Astrocyte (in vitro differentiated cells and primary cell): ENCODE measurements at regions not wholly inside any gene's neighbourhood (a gene's known extent, or its start where the extent isn't known, plus 50 kb on each side); places are given as distances from the start of the nearest gene placed in this dataset.

ENCODE experiments used
- DNase-seq: peaks from one replicate; pipeline ENCODE4 v3.0.0-alpha.2; 2010; ENCODE audit warnings: low read depth
- FAIRE-seq: peaks from 2 replicates; lab custom pipeline; 2011; peaks lifted over from hg19 to GRCh38; lab: Jason Lieb, UNC
- H2AFZ ChIP-seq: 2 replicates; pipeline ENCODE4 v1.6.0; 2012; ENCODE audit warnings: low read depth, low read length, inconsistent platforms
- H3K27ac ChIP-seq: 2 replicates; pipeline ENCODE4 v1.5.1; 2011; ENCODE audit warnings: low read depth, low read length, inconsistent platforms
- H3K27me3 ChIP-seq: 2 replicates; pipeline ENCODE4 v1.6.0; 2011; ENCODE audit warnings: low read length, inconsistent platforms; ENCODE audit not compliant: insufficient read depth
- H3K36me3 ChIP-seq: 2 replicates; pipeline ENCODE4 v1.5.1; 2011; ENCODE audit warnings: low read length, inconsistent platforms; ENCODE audit not compliant: insufficient read depth
- H3K4me1 ChIP-seq: 2 replicates; pipeline ENCODE4 v1.5.1; 2011; ENCODE audit warnings: low read length, inconsistent platforms; ENCODE audit not compliant: insufficient read depth
- H3K4me2 ChIP-seq: 2 replicates; pipeline ENCODE4 v1.6.0; 2012; ENCODE audit warnings: low read length, inconsistent platforms
- H3K4me3 ChIP-seq: 2 replicates; pipeline ENCODE4 v1.5.1; 2011; ENCODE audit warnings: low read depth, mild to moderate bottlenecking, low read length, inconsistent platforms; ENCODE audit not compliant: insufficient read depth
- H3K79me2 ChIP-seq: 2 replicates; pipeline ENCODE4 v1.6.0; 2012; ENCODE audit warnings: mild to moderate bottlenecking, low read length, inconsistent platforms; ENCODE audit not compliant: insufficient read depth
- H3K9ac ChIP-seq: 2 replicates; pipeline ENCODE4 v1.6.0; 2012; ENCODE audit warnings: mild to moderate bottlenecking, low read length, inconsistent platforms
- H3K9me3 ChIP-seq: 2 replicates; pipeline ENCODE4 v1.5.1; 2012; ENCODE audit warnings: low read depth, mild to moderate bottlenecking, low read length, inconsistent platforms; ENCODE audit not compliant: insufficient read depth
- H4K20me1 ChIP-seq: 2 replicates; pipeline ENCODE4 v1.6.0; 2012; ENCODE audit warnings: low read length, inconsistent platforms; ENCODE audit not compliant: insufficient read depth
- H3K27ac Mint-ChIP-seq: one replicate; pipeline ENCODE4 v1.8.0; 2021; ENCODE audit warnings: mild to moderate bottlenecking, mixed read lengths; ENCODE audit not compliant: unreplicated experiment
- H3K27me3 Mint-ChIP-seq: one replicate; pipeline ENCODE4 v1.8.0; 2021; ENCODE audit warnings: low read depth, mixed read lengths; ENCODE audit not compliant: unreplicated experiment
- H3K36me3 Mint-ChIP-seq: one replicate; pipeline ENCODE4 v1.8.0; 2021; ENCODE audit warnings: low read depth, mixed read lengths; ENCODE audit not compliant: unreplicated experiment
- H3K4me1 Mint-ChIP-seq: one replicate; pipeline ENCODE4 v1.8.0; 2021; ENCODE audit warnings: low read depth, mixed read lengths; ENCODE audit not compliant: unreplicated experiment
- H3K4me3 Mint-ChIP-seq: one replicate; pipeline ENCODE4 v1.8.0; 2021; ENCODE audit warnings: mild to moderate bottlenecking, moderate library complexity, mixed read lengths; ENCODE audit not compliant: unreplicated experiment
- H3K9me3 Mint-ChIP-seq: one replicate; pipeline ENCODE4 v1.8.0; 2021; ENCODE audit warnings: mild to moderate bottlenecking, mixed read lengths; ENCODE audit not compliant: unreplicated experiment
- EZH2 ChIP-seq: IDR thresholded peaks from 2 replicates; pipeline ENCODE4 v1.6.1; 2012; ENCODE audit warnings: mild to moderate bottlenecking, low read length, inconsistent platforms; ENCODE audit not compliant: insufficient read depth
- TF ChIP-seq, protein P1 (sequence below): IDR thresholded peaks from 2 replicates; pipeline ENCODE4 v1.5.1; 2011; ENCODE audit warnings: low read depth, mild to moderate bottlenecking, inconsistent platforms, low read length, moderate library complexity; ENCODE audit not compliant: insufficient read depth

DNA sequence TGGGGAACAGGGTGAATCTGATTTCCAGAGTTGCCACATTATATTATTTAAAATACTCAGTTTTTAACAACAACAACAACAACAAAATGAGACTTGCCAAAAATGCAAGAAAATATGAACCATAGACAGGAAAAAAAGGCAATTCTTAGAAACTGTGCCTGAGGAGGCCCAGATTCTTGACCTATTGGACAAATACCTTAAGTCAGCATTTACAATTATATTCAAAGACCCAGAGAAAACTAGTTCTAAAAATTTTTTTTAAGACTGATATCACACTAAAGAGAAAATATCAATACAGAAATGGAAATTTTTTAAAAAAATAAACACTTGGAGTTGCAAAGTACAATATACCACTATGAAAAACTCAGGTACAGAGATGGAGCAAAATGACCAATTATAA is 152.8 kb upstream of the LYPLAL1 start:
- H3K4me1 Mint-ChIP-seq: peaks cover 14% of the 10 kb centered on the region

DNA sequence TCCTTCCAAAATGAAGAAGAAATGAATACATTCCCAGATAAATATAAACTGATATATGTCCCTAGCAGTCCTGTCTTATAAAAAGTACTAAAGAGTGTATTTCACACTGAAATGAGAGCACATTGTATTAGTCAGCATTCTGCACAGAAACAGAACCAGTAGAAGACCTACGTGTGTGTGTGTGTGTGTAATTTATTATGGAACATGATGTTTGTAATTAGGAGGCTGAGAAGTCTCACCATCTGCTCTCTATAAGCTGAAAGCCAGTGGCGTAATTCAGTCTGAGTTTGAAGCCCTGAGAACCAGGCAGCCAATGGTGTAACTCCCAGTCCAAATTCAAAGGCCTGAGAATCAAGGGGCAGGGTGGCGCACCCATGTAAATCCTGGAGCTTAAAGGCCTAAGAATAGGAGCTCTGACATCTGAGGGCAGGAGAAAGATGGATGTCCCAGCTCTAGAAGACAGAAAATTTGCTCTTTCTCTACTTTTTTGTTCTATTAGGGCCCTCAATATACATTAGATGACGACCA is 146.5 kb upstream of the LYPLAL1 start:
- no peaks in the 10 kb centered on the region for H3K36me3 Mint-ChIP-seq
- Histone ChIP-seq H3K27ac (no peak overlapping the region), H3K79me2 (no peaks in the 10 kb centered on the region), H3K27me3 (no peaks in the 10 kb centered on the region), H3K9me3 (no peaks in the 10 kb centered on the region), H3K36me3 (no peaks in the 10 kb centered on the region), H3K4me3 (no peak overlapping the region), H4K20me1 (no peaks in the 10 kb centered on the region), H3K4me1 (no peaks in the 10 kb centered on the region), H3K4me2 (no peak overlapping the region), H2AFZ (no peak overlapping the region), H3K9ac (no peak overlapping the region)
- no peaks in the 10 kb centered on the region for H3K27me3 Mint-ChIP-seq
- TF ChIP-seq EZH2: no peak
- TF ChIP-seq, protein P1, sequence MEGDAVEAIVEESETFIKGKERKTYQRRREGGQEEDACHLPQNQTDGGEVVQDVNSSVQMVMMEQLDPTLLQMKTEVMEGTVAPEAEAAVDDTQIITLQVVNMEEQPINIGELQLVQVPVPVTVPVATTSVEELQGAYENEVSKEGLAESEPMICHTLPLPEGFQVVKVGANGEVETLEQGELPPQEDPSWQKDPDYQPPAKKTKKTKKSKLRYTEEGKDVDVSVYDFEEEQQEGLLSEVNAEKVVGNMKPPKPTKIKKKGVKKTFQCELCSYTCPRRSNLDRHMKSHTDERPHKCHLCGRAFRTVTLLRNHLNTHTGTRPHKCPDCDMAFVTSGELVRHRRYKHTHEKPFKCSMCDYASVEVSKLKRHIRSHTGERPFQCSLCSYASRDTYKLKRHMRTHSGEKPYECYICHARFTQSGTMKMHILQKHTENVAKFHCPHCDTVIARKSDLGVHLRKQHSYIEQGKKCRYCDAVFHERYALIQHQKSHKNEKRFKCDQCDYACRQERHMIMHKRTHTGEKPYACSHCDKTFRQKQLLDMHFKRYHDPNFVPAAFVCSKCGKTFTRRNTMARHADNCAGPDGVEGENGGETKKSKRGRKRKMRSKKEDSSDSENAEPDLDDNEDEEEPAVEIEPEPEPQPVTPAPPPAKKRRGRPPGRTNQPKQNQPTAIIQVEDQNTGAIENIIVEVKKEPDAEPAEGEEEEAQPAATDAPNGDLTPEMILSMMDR: no peak
- H3K27ac Mint-ChIP-seq: no peak overlapping the region
- no peaks in the 10 kb centered on the region for H3K4me1 Mint-ChIP-seq
- no peak for DNase-seq
- no peaks in the 10 kb centered on the region for H3K9me3 Mint-ChIP-seq
- FAIRE-seq: no peak
- no peak overlapping the region for H3K4me3 Mint-ChIP-seq

More for the DNA sequence above, 152.8 kb upstream of the LYPLAL1 start:
- Histone ChIP-seq H2AFZ (no peak overlapping the region), H3K79me2 (no peaks in the 10 kb centered on the region), H3K36me3 (no peaks in the 10 kb centered on the region), H3K9ac (no peak overlapping the region), H3K27ac (no peak overlapping the region), H3K4me1 (no peaks in the 10 kb centered on the region), H3K9me3 (no peaks in the 10 kb centered on the region), H4K20me1 (no peaks in the 10 kb centered on the region), H3K4me3 (no peak overlapping the region), H3K4me2 (no peak overlapping the region), H3K27me3 (no peaks in the 10 kb centered on the region)
- no peak for TF ChIP-seq EZH2
- TF ChIP-seq, protein P1: no peak
- H3K4me3 Mint-ChIP-seq: no peak overlapping the region
- H3K36me3 Mint-ChIP-seq: no peaks in the 10 kb centered on the region
- H3K27me3 Mint-ChIP-seq: no peaks in the 10 kb centered on the region
- H3K9me3 Mint-ChIP-seq: no peaks in the 10 kb centered on the region
- DNase-seq (no peak), FAIRE-seq (no peak)
- no peak overlapping the region for H3K27ac Mint-ChIP-seq

DNA sequence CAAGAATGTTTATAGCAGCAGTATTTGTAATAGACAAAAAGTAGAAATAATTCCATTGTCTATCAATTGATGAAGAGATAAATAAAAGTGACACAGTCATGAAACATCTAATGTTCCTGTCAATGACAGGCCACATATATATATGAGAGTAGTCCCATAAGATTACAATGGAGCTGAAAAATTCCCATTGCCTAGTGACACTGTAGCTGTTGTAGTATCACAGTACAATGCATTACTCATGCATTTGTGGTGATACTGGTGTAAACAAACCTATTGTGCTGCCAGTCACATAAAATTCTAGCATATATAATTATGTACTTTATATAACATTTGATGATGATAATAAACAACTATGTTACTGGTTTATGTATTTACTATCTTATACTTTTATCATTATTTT is 141.9 kb upstream of the LYPLAL1 start:
- no peak overlapping the region for H3K9ac ChIP-seq
- H3K4me1 Mint-ChIP-seq: no peaks in the 10 kb centered on the region
- no peaks in the 10 kb centered on the region for H3K27me3 ChIP-seq
- TF ChIP-seq EZH2: no peak
- TF ChIP-seq, protein P1: no peak
- no peak overlapping the region for H3K4me3 ChIP-seq
- no peak overlapping the region for H3K4me2 ChIP-seq
- H3K27me3 Mint-ChIP-seq: no peaks in the 10 kb centered on the region
- H3K79me2 ChIP-seq: no peaks in the 10 kb centered on the region
- no peak overlapping the region for H2AFZ ChIP-seq
- no peak overlapping the region for H3K4me3 Mint-ChIP-seq
- no peaks in the 10 kb centered on the region for H3K4me1 ChIP-seq
- no peak overlapping the region for H3K27ac ChIP-seq
- FAIRE-seq: no peak
- H3K9me3 ChIP-seq: no peaks in the 10 kb centered on the region
- no peaks in the 10 kb centered on the region for H3K9me3 Mint-ChIP-seq
- H4K20me1 ChIP-seq: no peaks in the 10 kb centered on the region
- H3K36me3 Mint-ChIP-seq: no peaks in the 10 kb centered on the region
- DNase-seq: no peak
- H3K36me3 ChIP-seq: no peaks in the 10 kb centered on the region
- H3K27ac Mint-ChIP-seq: no peak overlapping the region
